ENCODE measurements at regions not wholly inside any gene's neighbourhood (a gene's known extent, or its start where the extent isn't known, plus 50 kb on each side); places are given as distances from the start of the nearest gene placed in this dataset.

- intact Hi-C loops (cut with DNase I): no loop called here
- DNase-seq (ENCODE audit: low spot score): no peak
Measured at GRCh38 chr10:111199587-111199986, 122.8 kb downstream of the ADRA2A start.

- intact Hi-C loops (cut with DNase I): no loop called here
- no peak for DNase-seq (ENCODE audit: low spot score)
Measured at GRCh38 chr10:111200505-111201186, 123.8 kb downstream of the ADRA2A start.

GRCh38 chr10:111203615-111204014, 126.8 kb downstream of the ADRA2A start:
- intact Hi-C loops (cut with DNase I): no loop called here
- no peak for DNase-seq (ENCODE audit: low spot score)

GRCh38 chr10:111204838-111205237, 128.0 kb downstream of the ADRA2A start:
- intact Hi-C loops (cut with DNase I): no loop called here
- DNase-seq (ENCODE audit: low spot score): no peak

- intact Hi-C loops (cut with DNase I): no loop called here
- no peak for DNase-seq (ENCODE audit: low spot score)
Measured at GRCh38 chr10:111206521-111206920, 129.7 kb downstream of the ADRA2A start.

- DNase-seq (ENCODE audit: low spot score): no peak
- intact Hi-C loops (cut with DNase I): no loop called here
Measured at GRCh38 chr10:111207500-111207899, 130.7 kb downstream of the ADRA2A start.

GRCh38 chr10:111208951-111209350, 132.1 kb downstream of the ADRA2A start:
- intact Hi-C loops (cut with DNase I): no loop called here
- DNase-seq (ENCODE audit: low spot score): no peak

GRCh38 chr10:111209692-111210091, 132.9 kb downstream of the ADRA2A start:
- intact Hi-C loops (cut with DNase I): no loop called here
- DNase-seq (ENCODE audit: low spot score): no peak

GRCh38 chr10:111211241-111211640, 134.4 kb downstream of the ADRA2A start:
- intact Hi-C loops (cut with DNase I): no loop called here

GRCh38 chr10:111211706-111212105, 134.9 kb downstream of the ADRA2A start:
- DNase-seq (ENCODE audit: low spot score): no peak
- intact Hi-C loops (cut with DNase I): no loop called here

More at GRCh38 chr10:111211241-111211640, 134.4 kb downstream of the ADRA2A start:
- no peak for DNase-seq (ENCODE audit: low spot score)

- intact Hi-C loops (cut with DNase I): no loop called here
Measured at GRCh38 chr10:111221682-111222480, 145.1 kb downstream of the ADRA2A start.

GRCh38 chr10:111222961-111223360, 146.1 kb downstream of the ADRA2A start:
- intact Hi-C loops (cut with DNase I): no loop called here
- no peak for DNase-seq (ENCODE audit: low spot score)

More at GRCh38 chr10:111221682-111222480, 145.1 kb downstream of the ADRA2A start:
- DNase-seq (ENCODE audit: low spot score): no peak

GRCh38 chr10:111231779-111232178, 154.9 kb downstream of the ADRA2A start:
- no peak for DNase-seq (ENCODE audit: low spot score)
- intact Hi-C loops (cut with DNase I): no loop called here

GRCh38 chr10:111233439-111233838, 156.6 kb downstream of the ADRA2A start:
- intact Hi-C loops (cut with DNase I): no loop called here
- no peak for DNase-seq (ENCODE audit: low spot score)

GRCh38 chr10:111234234-111234913, 157.5 kb downstream of the ADRA2A start:
- intact Hi-C loops (cut with DNase I): no loop called here
- DNase-seq (ENCODE audit: low spot score): no peak

- no peak for DNase-seq (ENCODE audit: low spot score)
- intact Hi-C loops (cut with DNase I): no loop called here
Measured at GRCh38 chr10:111234914-111235302, 158.1 kb downstream of the ADRA2A start.

- DNase-seq (ENCODE audit: low spot score): no peak
- intact Hi-C loops (cut with DNase I): no loop called here
Measured at GRCh38 chr10:111240348-111240747, 163.5 kb downstream of the ADRA2A start.

- no peak for DNase-seq (ENCODE audit: low spot score)
- intact Hi-C loops (cut with DNase I): no loop called here
Measured at GRCh38 chr10:111243126-111243525, 166.3 kb downstream of the ADRA2A start.

GRCh38 chr10:111246136-111246535, 169.3 kb downstream of the ADRA2A start:
- DNase-seq (ENCODE audit: low spot score): no peak
- intact Hi-C loops (cut with DNase I): no loop called here

GRCh38 chr10:111246814-111247452, 170.1 kb downstream of the ADRA2A start:
- intact Hi-C loops (cut with DNase I): no loop called here
- no peak for DNase-seq (ENCODE audit: low spot score)
